HCT116 (cell line): ENCODE measurements at regions not wholly inside any gene's neighbourhood (a gene's known extent, or its start where the extent isn't known, plus 50 kb on each side); places are given as distances from the start of the nearest gene placed in this dataset.

Experiments
- CBX3 ChIP-seq: IDR thresholded peaks from 2 replicates; pipeline ENCODE4 v1.6.1; 2012; ENCODE audit warnings: low read depth
- CEBPB ChIP-seq: IDR thresholded peaks from 2 replicates; pipeline ENCODE4 v1.6.1; 2012; ENCODE audit warnings: low read depth
- CTCF ChIP-seq, 3 experiments: fragments of 200-600 bp in 1 of 3; sonication (generic) in 1 of 3; IDR thresholded peaks in 2 of 3; conservative IDR thresholded peaks in 1 of 3; 2 replicates each; pipeline ENCODE4 v1.5.1; 2012 to 2017; ENCODE audit warnings: low read depth in 2 of 3, low read length in 2 of 3, antibody characterized with exemption in 1 of 3, borderline replicate concordance in 1 of 3, control low read depth in 1 of 3, mild to moderate bottlenecking in 1 of 3, mixed read lengths in 1 of 3, mixed run types in 1 of 3, moderate library complexity in 1 of 3; ENCODE audit not compliant: insufficient read depth in 1 of 3
- EZH2 ChIP-seq: fragments of 200-600 bp; sonication (generic); IDR thresholded peaks from 2 replicates; pipeline ENCODE4 v1.6.1; 2017; ENCODE audit warnings: antibody characterized with exemption, mixed run types
- JUND ChIP-seq: IDR thresholded peaks from 2 replicates; pipeline ENCODE4 v1.6.1; 2012
- POLR2A ChIP-seq: IDR thresholded peaks from 2 replicates; pipeline ENCODE4 v1.7.0; 2011; ENCODE audit warnings: borderline replicate concordance; ENCODE audit not compliant: insufficient read depth, insufficient read length; ENCODE audit errors: extremely low read depth
- POLR2AphosphoS5 ChIP-seq: IDR thresholded peaks from 2 replicates; pipeline ENCODE4 v1.6.1; 2011; ENCODE audit warnings: mild to moderate bottlenecking, low read depth, low read length, moderate library complexity
- REST ChIP-seq: IDR thresholded peaks from 2 replicates; pipeline ENCODE4 v1.6.1; 2012; ENCODE audit warnings: low read depth
- SP1 ChIP-seq: IDR thresholded peaks from 2 replicates; pipeline ENCODE4 v1.6.1; 2012; ENCODE audit warnings: low read depth
- TCF7L2 ChIP-seq: IDR thresholded peaks from 2 replicates; pipeline ENCODE4 v1.7.0; 2011; ENCODE audit warnings: borderline replicate concordance, inconsistent platforms; ENCODE audit not compliant: insufficient read depth, insufficient read length; ENCODE audit errors: extremely low read depth
- YY1 ChIP-seq: IDR thresholded peaks from 2 replicates; pipeline ENCODE4 v1.6.1; 2011; ENCODE audit warnings: low read length, low read depth, moderate library complexity, mild to moderate bottlenecking; ENCODE audit not compliant: insufficient replicate concordance; ENCODE audit errors: extremely low read depth
- ZNF274 ChIP-seq: fragments of 200-500 bp; sonication (Bioruptor generic); IDR thresholded peaks from 2 replicates; pipeline ENCODE4 v1.6.1; 2014; ENCODE audit warnings: mild to moderate bottlenecking, low read depth, low read length, inconsistent platforms

- TF ChIP-seq YY1 (no peak), CTCF (IDR thresholded peaks at IDR 0.05 in 2 of 3, conservative IDR thresholded peaks at IDR 0.05 in 1 of 3; ENCODE audit: borderline replicate concordance in 1 of 3, insufficient read depth in 1 of 3, low read depth in 2 of 3, low read length in 2 of 3) (no peak), POLR2AphosphoS5 (no peak), SP1 (no peak), EZH2 (no peak), JUND (no peak), POLR2A (no peak), REST (no peak), TCF7L2 (no peak), ZNF274 (no peak), CBX3 (no peak), CEBPB (no peak)
Measured at GRCh38 chr16:87006789-87007745, 310.1 kb downstream of the C16orf95 start.
